ENCODE measurements at regions not wholly inside any gene's neighbourhood (a gene's known extent, or its start where the extent isn't known, plus 50 kb on each side); places are given as distances from the start of the nearest gene placed in this dataset.

DNA sequence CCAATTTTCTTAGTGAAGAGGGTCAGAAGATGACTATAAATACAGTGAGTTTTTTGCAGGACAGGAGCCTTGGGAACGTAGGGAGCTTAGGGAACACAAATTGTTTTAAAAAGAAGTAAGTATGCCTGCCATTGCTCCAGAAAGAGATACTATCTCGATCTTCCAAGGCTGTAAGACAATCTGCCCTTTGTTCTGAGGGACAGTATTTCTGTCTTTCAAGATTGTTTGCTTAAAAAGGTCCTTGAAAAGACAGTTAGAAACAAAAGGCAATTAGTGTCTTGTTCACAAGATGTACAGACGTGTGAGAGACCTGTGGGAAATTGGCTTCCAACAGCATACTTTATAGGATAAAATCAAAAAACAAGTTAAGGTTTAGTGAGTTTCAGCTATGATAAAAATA lies 321.2 kb upstream of the FAR2 start:
- no peak overlapping the region for H3K4me3 ChIP-seq (ENCODE audit: low read depth, low read length)
- no peak for DNase-seq (ENCODE audit: low read depth)
- TF ChIP-seq, protein P1, sequence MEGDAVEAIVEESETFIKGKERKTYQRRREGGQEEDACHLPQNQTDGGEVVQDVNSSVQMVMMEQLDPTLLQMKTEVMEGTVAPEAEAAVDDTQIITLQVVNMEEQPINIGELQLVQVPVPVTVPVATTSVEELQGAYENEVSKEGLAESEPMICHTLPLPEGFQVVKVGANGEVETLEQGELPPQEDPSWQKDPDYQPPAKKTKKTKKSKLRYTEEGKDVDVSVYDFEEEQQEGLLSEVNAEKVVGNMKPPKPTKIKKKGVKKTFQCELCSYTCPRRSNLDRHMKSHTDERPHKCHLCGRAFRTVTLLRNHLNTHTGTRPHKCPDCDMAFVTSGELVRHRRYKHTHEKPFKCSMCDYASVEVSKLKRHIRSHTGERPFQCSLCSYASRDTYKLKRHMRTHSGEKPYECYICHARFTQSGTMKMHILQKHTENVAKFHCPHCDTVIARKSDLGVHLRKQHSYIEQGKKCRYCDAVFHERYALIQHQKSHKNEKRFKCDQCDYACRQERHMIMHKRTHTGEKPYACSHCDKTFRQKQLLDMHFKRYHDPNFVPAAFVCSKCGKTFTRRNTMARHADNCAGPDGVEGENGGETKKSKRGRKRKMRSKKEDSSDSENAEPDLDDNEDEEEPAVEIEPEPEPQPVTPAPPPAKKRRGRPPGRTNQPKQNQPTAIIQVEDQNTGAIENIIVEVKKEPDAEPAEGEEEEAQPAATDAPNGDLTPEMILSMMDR (conservative IDR thresholded peaks at IDR 0.05; ENCODE audit: low read depth, low read length) = no peak

DNA sequence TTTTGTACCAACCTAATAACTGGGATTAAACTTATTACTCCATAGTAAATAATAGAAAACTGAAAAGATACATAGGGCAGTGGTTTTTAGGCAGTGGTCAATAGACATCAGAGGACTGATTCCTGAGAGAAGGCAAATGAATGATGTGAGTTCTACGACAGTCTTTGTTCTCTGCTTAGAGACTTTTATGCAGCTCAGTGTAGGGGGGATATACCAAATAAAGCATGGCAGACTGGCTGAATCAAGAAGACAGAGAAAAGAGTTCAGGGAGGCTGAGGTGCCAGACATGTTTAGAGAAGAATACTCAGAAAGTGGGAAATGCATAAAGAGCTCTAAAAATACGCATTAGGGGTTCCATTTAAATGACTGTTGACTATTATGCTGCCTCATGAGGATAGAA lies 320.8 kb upstream of the FAR2 start:
- DNase-seq (ENCODE audit: low read depth) = no peak

GRCh38 chr12:28830491-28830890 lies 318.6 kb upstream of the FAR2 start:
- DNase-seq (ENCODE audit: low read depth) = no peak
- no peak overlapping the region for H3K4me3 ChIP-seq (ENCODE audit: low read depth, low read length)
- TF ChIP-seq, protein P1 (conservative IDR thresholded peaks at IDR 0.05; ENCODE audit: low read depth, low read length) = no peak

More for the DNA sequence above, 320.8 kb upstream of the FAR2 start:
- no peak overlapping the region for H3K4me3 ChIP-seq (ENCODE audit: low read depth, low read length)
- TF ChIP-seq, protein P1 (conservative IDR thresholded peaks at IDR 0.05; ENCODE audit: low read depth, low read length) = no peak

DNA sequence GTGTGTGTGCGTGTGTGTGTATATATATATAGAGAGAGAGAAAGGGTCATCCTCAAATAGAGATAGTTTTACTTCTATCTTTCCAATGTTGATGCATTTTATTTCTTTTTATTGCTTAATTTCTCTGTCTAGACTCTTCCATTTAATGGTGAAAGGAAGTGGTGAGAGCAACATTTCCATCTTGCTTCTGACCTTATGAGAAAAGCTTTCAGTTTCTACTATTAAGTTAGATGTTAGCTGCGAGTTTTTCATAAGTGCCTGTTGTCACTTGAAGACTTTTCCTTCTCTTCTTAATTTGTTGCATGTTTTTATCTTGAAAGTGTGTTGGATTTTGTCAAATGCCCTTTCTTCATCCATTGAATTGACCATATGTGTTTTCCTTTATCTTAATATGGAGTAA lies 304.4 kb upstream of the FAR2 start:
- H3K4me3 ChIP-seq (ENCODE audit: low read depth, low read length) = no peak overlapping the region
- TF ChIP-seq, protein P1 (conservative IDR thresholded peaks at IDR 0.05; ENCODE audit: low read depth, low read length) = no peak
- DNase-seq (ENCODE audit: low read depth) = no peak

- TF ChIP-seq, protein P1 (conservative IDR thresholded peaks at IDR 0.05; ENCODE audit: low read depth, low read length) = no peak
- H3K4me3 ChIP-seq (ENCODE audit: low read depth, low read length) = no peak overlapping the region
- DNase-seq (ENCODE audit: low read depth) = no peak
These were observed 297.3 kb upstream of the FAR2 start for GRCh38 chr12:28851781-28852180.

DNA sequence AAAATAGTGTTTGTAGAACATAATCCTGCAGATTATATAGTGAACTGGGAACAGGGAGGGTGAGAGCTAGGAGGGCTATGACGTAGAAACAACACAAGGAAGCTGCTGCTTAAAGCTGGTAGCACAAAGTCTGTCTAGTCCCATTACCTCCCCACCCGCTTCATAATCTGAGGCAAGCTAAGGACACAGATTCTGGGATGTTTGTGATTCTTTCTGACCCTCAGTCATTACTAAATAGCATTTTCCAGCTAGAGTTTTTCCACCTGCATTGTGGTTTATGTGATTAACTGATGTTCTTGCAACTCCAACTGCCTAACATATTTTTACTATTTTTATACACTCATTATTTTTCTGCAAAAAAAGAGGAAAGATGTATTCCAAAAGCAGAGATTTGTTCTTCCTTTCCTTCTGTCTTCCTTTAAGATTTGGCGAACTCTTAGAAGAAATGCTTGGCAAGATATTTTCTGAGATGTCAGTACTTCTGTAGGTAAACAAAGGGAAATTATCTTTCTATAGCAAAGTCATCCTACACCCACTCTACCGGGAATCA lies 293.2 kb upstream of the FAR2 start:
- no peak overlapping the region for H3K4me3 ChIP-seq (ENCODE audit: low read depth, low read length)
- no peak for DNase-seq (ENCODE audit: low read depth)
- TF ChIP-seq, protein P1 (conservative IDR thresholded peaks at IDR 0.05; ENCODE audit: low read depth, low read length) = no peak

GRCh38 chr12:28857369-28857768 lies 291.7 kb upstream of the FAR2 start:
- TF ChIP-seq, protein P1 (conservative IDR thresholded peaks at IDR 0.05; ENCODE audit: low read depth, low read length) = no peak
- DNase-seq (ENCODE audit: low read depth) = no peak
- H3K4me3 ChIP-seq (ENCODE audit: low read depth, low read length) = no peak overlapping the region

Measured in choroid plexus epithelial cell (primary cell).